ENCODE measurements at regions not wholly inside any gene's neighbourhood (a gene's known extent, or its start where the extent isn't known, plus 50 kb on each side); places are given as distances from the start of the nearest gene placed in this dataset.

DNA sequence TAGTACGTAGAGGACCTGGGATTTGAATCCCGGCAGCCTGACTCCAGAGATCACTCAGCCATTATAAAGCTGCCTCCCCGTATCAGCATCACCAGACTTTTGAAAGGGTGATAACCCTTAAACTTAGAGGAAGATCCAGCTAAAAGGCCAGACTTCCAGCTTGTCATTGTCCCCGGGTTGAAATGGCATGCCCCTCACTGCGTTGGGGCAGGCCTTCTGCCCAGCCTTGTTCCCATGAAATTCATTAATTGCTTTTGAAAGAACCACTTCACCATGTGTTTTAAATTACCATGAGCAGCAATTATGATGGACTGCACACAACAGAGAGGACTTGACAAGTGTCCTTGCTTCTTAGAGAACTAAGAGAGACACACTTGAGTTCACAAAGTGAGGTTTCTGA is 269.6 kb upstream of the CRY1 start (continued):
- no peak for TF ChIP-seq KLF10 (tag by site-specific recombination; IDR thresholded peaks at IDR 0.05)
- TF ChIP-seq ZNF670 (tag by site-specific recombination; IDR thresholded peaks at IDR 0.05; ENCODE audit: low read depth), result no peak
- TF ChIP-seq ZNF266 (tag by site-specific recombination; IDR thresholded peaks at IDR 0.05; ENCODE audit: low read depth), result no peak
- no peak for TF ChIP-seq ZNF791 (tag by site-specific recombination; IDR thresholded peaks at IDR 0.05)

DNA sequence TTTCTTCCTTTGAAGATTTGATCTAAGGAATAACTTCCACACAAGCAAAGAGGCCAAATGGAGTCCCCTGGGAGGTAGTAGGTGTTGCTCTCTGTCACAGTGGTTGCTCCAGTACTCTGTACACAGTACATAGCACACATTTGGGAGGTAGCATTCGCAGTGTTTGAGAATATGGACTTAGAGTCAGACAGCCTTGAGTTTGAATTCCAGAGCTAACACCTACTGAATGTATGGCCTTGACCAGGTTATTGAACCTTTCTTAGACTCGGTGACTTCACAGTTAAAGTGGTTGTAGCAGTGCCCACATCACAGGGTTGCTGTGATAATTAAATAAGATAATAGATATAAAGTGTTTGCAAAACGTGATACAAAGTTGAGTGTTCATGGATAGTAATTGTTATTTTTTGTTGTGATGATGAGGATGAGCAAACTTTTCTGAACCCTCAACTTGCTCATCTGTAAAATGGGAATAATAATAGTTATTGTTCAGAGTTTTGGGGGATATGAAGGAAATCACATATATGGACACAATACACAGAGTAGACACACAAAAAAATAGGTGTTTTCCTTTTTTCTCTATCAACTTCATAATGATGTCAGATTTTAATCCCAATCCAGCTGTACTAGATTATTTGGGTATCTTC is 271.6 kb upstream of the CRY1 start:
- no peaks in the 10 kb centered on the region for H3K36me3 ChIP-seq (ENCODE audit: control insufficient read depth in 2 of 2, insufficient read depth in 1 of 2, low read length in 2 of 2)
- ChIA-PET CTCF (interaction anchor here (3.8 kb wide), 1 partner anchor 37 kb away, joined by 11 read pairs; no protein-coding TSS in a partner anchor), POLR2A (no interaction called here)
- no peaks in the 10 kb centered on the region for H3K4me1 ChIP-seq (ENCODE audit: control insufficient read depth, insufficient read depth, low read length)
- TF ChIP-seq, protein P1, sequence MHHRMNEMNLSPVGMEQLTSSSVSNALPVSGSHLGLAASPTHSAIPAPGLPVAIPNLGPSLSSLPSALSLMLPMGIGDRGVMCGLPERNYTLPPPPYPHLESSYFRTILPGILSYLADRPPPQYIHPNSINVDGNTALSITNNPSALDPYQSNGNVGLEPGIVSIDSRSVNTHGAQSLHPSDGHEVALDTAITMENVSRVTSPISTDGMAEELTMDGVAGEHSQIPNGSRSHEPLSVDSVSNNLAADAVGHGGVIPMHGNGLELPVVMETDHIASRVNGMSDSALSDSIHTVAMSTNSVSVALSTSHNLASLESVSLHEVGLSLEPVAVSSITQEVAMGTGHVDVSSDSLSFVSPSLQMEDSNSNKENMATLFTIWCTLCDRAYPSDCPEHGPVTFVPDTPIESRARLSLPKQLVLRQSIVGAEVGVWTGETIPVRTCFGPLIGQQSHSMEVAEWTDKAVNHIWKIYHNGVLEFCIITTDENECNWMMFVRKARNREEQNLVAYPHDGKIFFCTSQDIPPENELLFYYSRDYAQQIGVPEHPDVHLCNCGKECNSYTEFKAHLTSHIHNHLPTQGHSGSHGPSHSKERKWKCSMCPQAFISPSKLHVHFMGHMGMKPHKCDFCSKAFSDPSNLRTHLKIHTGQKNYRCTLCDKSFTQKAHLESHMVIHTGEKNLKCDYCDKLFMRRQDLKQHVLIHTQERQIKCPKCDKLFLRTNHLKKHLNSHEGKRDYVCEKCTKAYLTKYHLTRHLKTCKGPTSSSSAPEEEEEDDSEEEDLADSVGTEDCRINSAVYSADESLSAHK (tag by site-specific recombination; IDR thresholded peaks at IDR 0.05), result no peak
- TF ChIP-seq ZEB2 (tag by site-specific recombination; IDR thresholded peaks at IDR 0.05), result no peak
- TF ChIP-seq, protein P2, sequence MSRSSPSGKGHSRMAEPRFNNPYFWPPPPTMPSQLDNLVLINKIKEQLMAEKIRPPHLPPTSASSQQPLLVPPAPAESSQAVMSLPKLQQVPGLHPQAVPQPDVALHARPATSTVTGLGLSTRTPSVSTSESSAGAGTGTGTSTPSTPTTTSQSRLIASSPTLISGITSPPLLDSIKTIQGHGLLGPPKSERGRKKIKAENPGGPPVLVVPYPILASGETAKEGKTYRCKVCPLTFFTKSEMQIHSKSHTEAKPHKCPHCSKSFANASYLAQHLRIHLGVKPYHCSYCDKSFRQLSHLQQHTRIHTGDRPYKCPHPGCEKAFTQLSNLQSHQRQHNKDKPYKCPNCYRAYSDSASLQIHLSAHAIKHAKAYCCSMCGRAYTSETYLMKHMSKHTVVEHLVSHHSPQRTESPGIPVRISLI (tag by site-specific recombination; IDR thresholded peaks at IDR 0.05), result no peak
- TF ChIP-seq, protein P3, sequence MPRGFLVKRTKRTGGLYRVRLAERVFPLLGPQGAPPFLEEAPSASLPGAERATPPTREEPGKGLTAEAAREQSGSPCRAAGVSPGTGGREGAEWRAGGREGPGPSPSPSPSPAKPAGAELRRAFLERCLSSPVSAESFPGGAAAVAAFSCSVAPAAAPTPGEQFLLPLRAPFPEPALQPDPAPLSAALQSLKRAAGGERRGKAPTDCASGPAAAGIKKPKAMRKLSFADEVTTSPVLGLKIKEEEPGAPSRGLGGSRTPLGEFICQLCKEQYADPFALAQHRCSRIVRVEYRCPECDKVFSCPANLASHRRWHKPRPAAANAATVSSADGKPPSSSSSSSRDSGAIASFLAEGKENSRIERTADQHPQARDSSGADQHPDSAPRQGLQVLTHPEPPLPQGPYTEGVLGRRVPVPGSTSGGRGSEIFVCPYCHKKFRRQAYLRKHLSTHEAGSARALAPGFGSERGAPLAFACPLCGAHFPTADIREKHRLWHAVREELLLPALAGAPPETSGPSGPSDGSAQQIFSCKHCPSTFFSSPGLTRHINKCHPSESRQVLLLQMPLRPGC (tag by site-specific recombination; IDR thresholded peaks at IDR 0.05), result no peak
- TF ChIP-seq ZNF623 (tag by site-specific recombination; IDR thresholded peaks at IDR 0.05), result no peak
- H3K4me3 ChIP-seq (ENCODE audit: low read depth, low read length), result no peak overlapping the region
- no peak overlapping the region for H3K27ac ChIP-seq (ENCODE audit: extremely low read depth, low read depth, low read length)
- no peaks in the 10 kb centered on the region for H3K9me3 ChIP-seq (ENCODE audit: control insufficient read depth, insufficient read depth, low read depth, low read length)

DNA sequence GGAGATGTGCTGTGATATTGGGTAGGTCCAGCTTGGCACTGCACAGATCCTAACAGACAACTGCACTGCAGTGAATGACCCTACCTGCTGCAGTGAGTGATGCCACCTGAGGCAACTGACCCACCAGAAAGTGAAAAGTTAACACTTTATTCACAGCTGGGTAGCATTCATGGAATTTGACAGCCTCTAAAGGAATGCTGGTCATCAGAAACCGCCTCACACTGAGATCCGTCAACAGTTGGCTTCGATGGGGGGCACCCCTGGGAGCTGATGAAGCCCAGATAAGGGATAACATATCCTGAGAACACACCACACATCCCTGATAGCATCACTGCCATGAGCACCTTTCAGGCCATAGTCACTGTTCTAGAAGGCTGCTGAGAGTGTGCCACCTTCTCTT is 272.4 kb upstream of the CRY1 start:
- Histone ChIP-seq H3K4me1 (ENCODE audit: control insufficient read depth, insufficient read depth, low read length) (no peaks in the 10 kb centered on the region), H3K4me3 (ENCODE audit: low read depth, low read length) (no peak overlapping the region), H3K9me3 (ENCODE audit: control insufficient read depth, insufficient read depth, low read depth, low read length) (no peaks in the 10 kb centered on the region), H3K27ac (ENCODE audit: extremely low read depth, low read depth, low read length) (no peak overlapping the region), H3K36me3 (ENCODE audit: control insufficient read depth in 2 of 2, insufficient read depth in 1 of 2, low read length in 2 of 2) (no peaks in the 10 kb centered on the region)
- peak; percentile 53 for TF ChIP-seq ZIC2 (tag by site-specific recombination; IDR thresholded peaks at IDR 0.05)
- TF ChIP-seq GLIS1 (tag by site-specific recombination; IDR thresholded peaks at IDR 0.05), result peak; percentile 92
- no peak for TF ChIP-seq OSR2 (tag by site-specific recombination; IDR thresholded peaks at IDR 0.05)
- no peak for TF ChIP-seq SETDB1 (IDR thresholded peaks at IDR 0.05; ENCODE audit: insufficient read length, low read length)
- ChIA-PET POLR2A (no interaction called here), CTCF (no interaction called here)

DNA sequence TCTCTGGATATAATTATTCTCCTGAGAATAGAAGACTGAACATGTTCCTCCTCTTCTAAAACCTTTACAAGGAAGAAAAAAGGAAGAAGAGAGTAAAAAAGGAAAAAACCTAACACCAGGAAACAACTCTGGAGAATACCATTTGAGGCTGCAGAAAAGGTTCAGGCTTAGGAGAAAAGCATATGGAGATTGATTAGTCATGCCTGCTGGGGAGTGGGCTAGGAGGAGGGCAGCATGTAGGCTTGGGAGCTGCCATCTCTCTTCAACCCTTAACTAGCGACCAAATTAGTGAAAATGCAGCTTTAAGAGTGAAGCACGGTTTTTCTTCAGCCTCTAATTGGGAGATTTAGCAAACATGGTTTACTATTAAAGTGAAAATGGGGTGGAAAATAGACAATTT is 273.0 kb upstream of the CRY1 start:
- ChIA-PET CTCF (no interaction called here), POLR2A (no interaction called here)
- H3K36me3 ChIP-seq (ENCODE audit: control insufficient read depth in 2 of 2, insufficient read depth in 1 of 2, low read length in 2 of 2), result no peaks in the 10 kb centered on the region
- H3K9me3 ChIP-seq (ENCODE audit: control insufficient read depth, insufficient read depth, low read depth, low read length), result no peaks in the 10 kb centered on the region
- TF ChIP-seq ZBTB17 (tag by site-specific recombination; IDR thresholded peaks at IDR 0.05) (0 out of 2 replicates have a peak, but pooled peaks have one; percentile 34), ZNF561 (tag by site-specific recombination; IDR thresholded peaks at IDR 0.05; ENCODE audit: borderline replicate concordance) (no peak), ZNF23 (tag by site-specific recombination; IDR thresholded peaks at IDR 0.05; ENCODE audit: borderline replicate concordance) (peak; percentile 88; the same call in 1 of the 2 replicates)
- H3K4me3 ChIP-seq (ENCODE audit: low read depth, low read length), result no peak overlapping the region
- H3K27ac ChIP-seq (ENCODE audit: extremely low read depth, low read depth, low read length), result no peak overlapping the region
- no peaks in the 10 kb centered on the region for H3K4me1 ChIP-seq (ENCODE audit: control insufficient read depth, insufficient read depth, low read length)
